GM18499 (cell line): ENCODE measurements at regions not wholly inside any gene's neighbourhood (a gene's known extent, or its start where the extent isn't known, plus 50 kb on each side); places are given as distances from the start of the nearest gene placed in this dataset.

Experiments used
- ATAC-seq: cut with Tn5 transposase; IDR thresholded peaks from one replicate; pipeline ENCODE4 v1.9.1; 2021; ENCODE audit warnings: moderate number of reproducible peaks; ENCODE audit not compliant: insufficient read depth, unreplicated experiment

- no peak for ATAC-seq
Measured at GRCh38 chr7:153496257-153496656, 555.9 kb upstream of the DPP6 start.

GRCh38 chr7:153503093-153503492 is 549.1 kb upstream of the DPP6 start:
- no peak for ATAC-seq

- ATAC-seq, result no peak
Measured at GRCh38 chr7:153504288-153505075, 547.7 kb upstream of the DPP6 start.

GRCh38 chr7:153507885-153508284 is 544.3 kb upstream of the DPP6 start:
- ATAC-seq, result no peak

- no peak for ATAC-seq
Measured at GRCh38 chr7:153509768-153510167, 542.4 kb upstream of the DPP6 start.

GRCh38 chr7:153510674-153511073 is 541.5 kb upstream of the DPP6 start:
- ATAC-seq, result no peak

- ATAC-seq, result no peak
Measured at GRCh38 chr7:153514032-153514431, 538.2 kb upstream of the DPP6 start.

- no peak for ATAC-seq
Measured at GRCh38 chr7:153515359-153515758, 536.8 kb upstream of the DPP6 start.

- no peak for ATAC-seq
Measured at GRCh38 chr7:153518201-153518984, 533.8 kb upstream of the DPP6 start.

- no peak for ATAC-seq
Measured at GRCh38 chr7:153521370-153521769, 530.8 kb upstream of the DPP6 start.

GRCh38 chr7:153522261-153522660 is 529.9 kb upstream of the DPP6 start:
- no peak for ATAC-seq

- ATAC-seq, result no peak
Measured at GRCh38 chr7:153523320-153524015, 528.7 kb upstream of the DPP6 start.

- no peak for ATAC-seq
Measured at GRCh38 chr7:153524070-153524601, 528.1 kb upstream of the DPP6 start.

- no peak for ATAC-seq
Measured at GRCh38 chr7:153529100-153529499, 523.1 kb upstream of the DPP6 start.

- ATAC-seq, result no peak
Measured at GRCh38 chr7:153529651-153530165, 522.5 kb upstream of the DPP6 start.

GRCh38 chr7:153530441-153530840 is 521.8 kb upstream of the DPP6 start:
- ATAC-seq, result no peak

GRCh38 chr7:153532326-153532725 is 519.9 kb upstream of the DPP6 start:
- no peak for ATAC-seq

GRCh38 chr7:153537271-153537670 is 514.9 kb upstream of the DPP6 start:
- no peak for ATAC-seq

GRCh38 chr7:153541903-153542302 is 510.3 kb upstream of the DPP6 start:
- ATAC-seq, result no peak

- ATAC-seq, result no peak
Measured at GRCh38 chr7:153543232-153543631, 509.0 kb upstream of the DPP6 start.

- no peak for ATAC-seq
Measured at GRCh38 chr7:153550173-153550572, 502.0 kb upstream of the DPP6 start.
